ENCODE measurements at regions not wholly inside any gene's neighbourhood (a gene's known extent, or its start where the extent isn't known, plus 50 kb on each side); places are given as distances from the start of the nearest gene placed in this dataset.

- Histone ChIP-seq H3K9me3 (ENCODE audit: low read depth) (no peaks in the 10 kb centered on the region), H3K36me3 (no peaks in the 10 kb centered on the region), H3K4me3 (no peak overlapping the region), H3F3A (ENCODE audit: low read depth) (peaks cover 5% of the 10 kb centered on the region), H3K9ac (no peak overlapping the region), H3K4me2 (no peak overlapping the region), H3K4me1 (peaks cover 5% of the 10 kb centered on the region), H4K20me1 (ENCODE audit: low read depth) (no peaks in the 10 kb centered on the region), H3K79me2 (ENCODE audit: low read depth) (no peaks in the 10 kb centered on the region), H3K27ac (no peak overlapping the region), H2AFZ (replicated peaks) (no peak overlapping the region), H3K27me3 (no peaks in the 10 kb centered on the region)
- Mint-ChIP-seq H3K36me3 (peaks cover 2% of the 10 kb centered on the region), H3K4me3 (no peak overlapping the region), H3K4me1 (no peaks in the 10 kb centered on the region), H3K27me3 (ENCODE audit: insufficient read depth, low read depth) (no peaks in the 10 kb centered on the region), H3K27ac (no peak overlapping the region), H3K9me3 (peaks cover 3% of the 10 kb centered on the region)
- no peak for DNase-seq (ENCODE audit: low spot score)
- TF ChIP-seq EZH2 (IDR thresholded peaks at IDR 0.05), result no peak
- no peak for TF ChIP-seq CTCF (IDR thresholded peaks at IDR 0.05)
These were observed 339.0 kb upstream of the CTNND2 start for GRCh38 chr5:12242950-12243888.

- peaks cover 13% of the 10 kb centered on the region for H3K4me1 Mint-ChIP-seq
- no peak overlapping the region for H3K27ac Mint-ChIP-seq
- DNase-seq (ENCODE audit: low spot score), result peak; percentile 24
- TF ChIP-seq CTCF (IDR thresholded peaks at IDR 0.05), result no peak
- no peak for TF ChIP-seq EZH2 (IDR thresholded peaks at IDR 0.05)
- TF ChIP-seq EZH2phosphoT487 (IDR thresholded peaks at IDR 0.05), result no peak
- H3K9me3 ChIP-seq (ENCODE audit: low read depth), result peaks cover 8% of the 10 kb centered on the region
- peaks cover 21% of the 10 kb centered on the region for H3K4me1 ChIP-seq
- no peak overlapping the region for H3K9ac ChIP-seq
- peak overlapping the region; percentile 59 for H3K4me2 ChIP-seq
- no peak overlapping the region for H2AFZ ChIP-seq (replicated peaks)
- H3F3A ChIP-seq (ENCODE audit: low read depth), result peaks cover 17% of the 10 kb centered on the region
- peak overlapping the region; percentile 67 for H3K27ac ChIP-seq
- peaks cover 3% of the 10 kb centered on the region for H3K36me3 Mint-ChIP-seq
- H3K9me3 Mint-ChIP-seq, result peaks cover 14% of the 10 kb centered on the region
- H4K20me1 ChIP-seq (ENCODE audit: low read depth), result no peaks in the 10 kb centered on the region
- no peak overlapping the region for H3K4me3 Mint-ChIP-seq
- no peak overlapping the region for H3K4me3 ChIP-seq
- H3K36me3 ChIP-seq, result no peaks in the 10 kb centered on the region
- no peaks in the 10 kb centered on the region for H3K79me2 ChIP-seq (ENCODE audit: low read depth)
- no peaks in the 10 kb centered on the region for H3K27me3 Mint-ChIP-seq (ENCODE audit: insufficient read depth, low read depth)
- no peaks in the 10 kb centered on the region for H3K27me3 ChIP-seq
These were observed 333.8 kb upstream of the CTNND2 start for GRCh38 chr5:12237837-12238575.

- no peaks in the 10 kb centered on the region for H3K4me1 ChIP-seq
- H3K4me2 ChIP-seq, result no peak overlapping the region
- TF ChIP-seq EZH2phosphoT487 (IDR thresholded peaks at IDR 0.05), result no peak
- no peak for TF ChIP-seq EZH2 (IDR thresholded peaks at IDR 0.05)
- TF ChIP-seq CTCF (IDR thresholded peaks at IDR 0.05), result no peak
- H3K79me2 ChIP-seq (ENCODE audit: low read depth), result no peaks in the 10 kb centered on the region
- Mint-ChIP-seq H3K27ac (no peak overlapping the region), H3K4me3 (no peak overlapping the region), H3K36me3 (peaks cover 3% of the 10 kb centered on the region), H3K9me3 (peaks cover 14% of the 10 kb centered on the region), H3K4me1 (peaks cover 3% of the 10 kb centered on the region), H3K27me3 (ENCODE audit: insufficient read depth, low read depth) (no peaks in the 10 kb centered on the region)
- peaks cover 8% of the 10 kb centered on the region for H3K9me3 ChIP-seq (ENCODE audit: low read depth)
- no peaks in the 10 kb centered on the region for H3F3A ChIP-seq (ENCODE audit: low read depth)
- H4K20me1 ChIP-seq (ENCODE audit: low read depth), result no peaks in the 10 kb centered on the region
- H3K9ac ChIP-seq, result no peak overlapping the region
- H3K27ac ChIP-seq, result no peak overlapping the region
- no peak overlapping the region for H3K4me3 ChIP-seq
- no peak overlapping the region for H2AFZ ChIP-seq (replicated peaks)
- DNase-seq (ENCODE audit: low spot score), result no peak
- no peaks in the 10 kb centered on the region for H3K36me3 ChIP-seq
- no peaks in the 10 kb centered on the region for H3K27me3 ChIP-seq
These were observed 326.4 kb upstream of the CTNND2 start for GRCh38 chr5:12230659-12231058.
